ENCODE measurements at regions not wholly inside any gene's neighbourhood (a gene's known extent, or its start where the extent isn't known, plus 50 kb on each side); places are given as distances from the start of the nearest gene placed in this dataset.

GRCh38 chr7:11300241-11300640, 326.6 kb downstream of the PHF14 start:
- H3K4me3 ChIP-seq (ENCODE audit: low read length), result no peak overlapping the region
- DNase-seq (ENCODE audit: low read depth), result no peak
- no peak for TF ChIP-seq CTCF (conservative IDR thresholded peaks at IDR 0.05; ENCODE audit: low read depth, low read length)

- DNase-seq (ENCODE audit: low read depth), result no peak
- TF ChIP-seq CTCF (conservative IDR thresholded peaks at IDR 0.05; ENCODE audit: low read depth, low read length), result no peak
- no peak overlapping the region for H3K4me3 ChIP-seq (ENCODE audit: low read length)
These were observed 328.4 kb downstream of the PHF14 start for GRCh38 chr7:11302121-11302520.

GRCh38 chr7:11313801-11314200, 340.1 kb downstream of the PHF14 start:
- no peak overlapping the region for H3K4me3 ChIP-seq (ENCODE audit: low read length)
- TF ChIP-seq CTCF (conservative IDR thresholded peaks at IDR 0.05; ENCODE audit: low read depth, low read length), result no peak
- DNase-seq (ENCODE audit: low read depth), result no peak

- TF ChIP-seq CTCF (conservative IDR thresholded peaks at IDR 0.05; ENCODE audit: low read depth, low read length), result no peak
- no peak for DNase-seq (ENCODE audit: low read depth)
- H3K4me3 ChIP-seq (ENCODE audit: low read length), result no peak overlapping the region
These were observed 342.1 kb downstream of the PHF14 start for GRCh38 chr7:11315666-11316258.

GRCh38 chr7:11317766-11318165, 344.1 kb downstream of the PHF14 start:
- no peak for TF ChIP-seq CTCF (conservative IDR thresholded peaks at IDR 0.05; ENCODE audit: low read depth, low read length)
- DNase-seq (ENCODE audit: low read depth), result no peak
- no peak overlapping the region for H3K4me3 ChIP-seq (ENCODE audit: low read length)

- DNase-seq (ENCODE audit: low read depth), result no peak
- no peak for TF ChIP-seq CTCF (conservative IDR thresholded peaks at IDR 0.05; ENCODE audit: low read depth, low read length)
- no peak overlapping the region for H3K4me3 ChIP-seq (ENCODE audit: low read length)
These were observed 346.0 kb downstream of the PHF14 start for GRCh38 chr7:11319491-11320274.
